ENCODE measurements at regions not wholly inside any gene's neighbourhood (a gene's known extent, or its start where the extent isn't known, plus 50 kb on each side); places are given as distances from the start of the nearest gene placed in this dataset.

DNA sequence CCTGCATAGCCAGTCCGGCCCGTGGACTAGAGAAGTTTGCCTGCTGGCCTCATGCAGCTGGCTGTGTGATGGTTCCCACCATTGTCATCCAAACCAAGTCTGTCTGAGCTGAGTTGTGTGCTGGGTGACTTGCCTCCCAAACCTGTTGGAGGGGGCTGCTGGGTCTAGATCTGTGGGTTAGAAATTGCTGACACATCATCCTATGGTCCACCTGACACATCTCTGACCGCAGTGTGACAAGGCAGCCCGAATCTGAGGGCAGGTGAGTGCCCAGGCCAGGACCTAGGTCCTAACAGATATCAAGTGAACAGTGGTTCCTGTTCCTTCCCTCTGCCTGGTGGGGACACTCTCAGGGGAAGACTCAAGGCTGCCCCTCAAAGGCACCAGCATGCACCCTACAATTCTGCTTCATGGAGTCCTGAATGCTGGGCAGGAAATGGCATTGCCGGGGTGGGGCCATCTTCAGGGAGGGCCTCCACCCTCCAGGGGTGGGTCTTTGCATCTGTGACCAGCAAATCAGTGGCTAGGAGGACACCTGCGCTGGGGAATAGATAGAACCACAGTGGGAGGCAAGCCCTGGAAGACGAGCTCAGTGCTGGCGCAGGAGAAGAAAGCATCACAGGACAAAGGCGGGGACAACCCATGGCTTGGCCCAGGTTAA is 117.9 kb upstream of the ID2 start:
- H3K9ac ChIP-seq (ENCODE audit: extremely low read depth, insufficient read length, low read length) = no peak overlapping the region
- H3K9me3 Mint-ChIP-seq = peaks cover 26 to 30% of the 10 kb centered on the region in 2 experiments
- peak; percentile 31 for DNase-seq
- H3K4ac ChIP-seq (ENCODE audit: low read depth, low read length) = no peak overlapping the region
- H3K27me3 Mint-ChIP-seq (ENCODE audit: low read depth) = no peaks in the 10 kb centered on the region
- H3K4me2 ChIP-seq (ENCODE audit: insufficient read depth, insufficient read length, low read length) = no peak overlapping the region
- no peaks in the 10 kb centered on the region for H3K79me2 ChIP-seq (ENCODE audit: insufficient read depth, low read length)
- H3K9me3 ChIP-seq (ENCODE audit: control insufficient read depth, low read depth, low read length) = no peaks in the 10 kb centered on the region
- no peak overlapping the region for H2AFZ ChIP-seq (ENCODE audit: low read length)
- H2BK120ac ChIP-seq (ENCODE audit: low read depth, low read length, poor library complexity, severe bottlenecking) = no peak overlapping the region
- peaks cover 5 to 30% (median 5%) of the 10 kb centered on the region in 3 experiments; a peak in 6 of 7 replicates for H3K36me3 Mint-ChIP-seq (ENCODE audit: insufficient read depth in 1 of 3, low read depth in 3 of 3)
- no peak overlapping the region for H3K14ac ChIP-seq (ENCODE audit: insufficient read depth, low read length)
- no peaks in the 10 kb centered on the region for H3K79me1 ChIP-seq (ENCODE audit: insufficient read depth, low read depth, low read length, poor library complexity, severe bottlenecking)
- peaks cover 3 to 8% of the 10 kb centered on the region in 2 experiments; a peak in 2 of 4 replicates for H3K4me1 Mint-ChIP-seq
- no peak overlapping the region for H2BK5ac ChIP-seq (ENCODE audit: insufficient read length, low read length)
- no peak overlapping the region for H3K27ac ChIP-seq (ENCODE audit: insufficient read length, low read depth, low read length)
- H2BK15ac ChIP-seq (ENCODE audit: low read depth, low read length) = no peak overlapping the region
- H3K23ac ChIP-seq (ENCODE audit: insufficient read length, low read depth, low read length) = no peak overlapping the region
- H3K4me1 ChIP-seq (ENCODE audit: insufficient read depth, low read length) = no peaks in the 10 kb centered on the region
- no peak overlapping the region for H2BK20ac ChIP-seq (ENCODE audit: low read depth, low read length, poor library complexity, severe bottlenecking)
- no peak overlapping the region for H2AK5ac ChIP-seq (ENCODE audit: insufficient read length, low read length)
- no peak overlapping the region for H4K5ac ChIP-seq (ENCODE audit: insufficient read length, low read depth, low read length)
- TF ChIP-seq, protein P1, sequence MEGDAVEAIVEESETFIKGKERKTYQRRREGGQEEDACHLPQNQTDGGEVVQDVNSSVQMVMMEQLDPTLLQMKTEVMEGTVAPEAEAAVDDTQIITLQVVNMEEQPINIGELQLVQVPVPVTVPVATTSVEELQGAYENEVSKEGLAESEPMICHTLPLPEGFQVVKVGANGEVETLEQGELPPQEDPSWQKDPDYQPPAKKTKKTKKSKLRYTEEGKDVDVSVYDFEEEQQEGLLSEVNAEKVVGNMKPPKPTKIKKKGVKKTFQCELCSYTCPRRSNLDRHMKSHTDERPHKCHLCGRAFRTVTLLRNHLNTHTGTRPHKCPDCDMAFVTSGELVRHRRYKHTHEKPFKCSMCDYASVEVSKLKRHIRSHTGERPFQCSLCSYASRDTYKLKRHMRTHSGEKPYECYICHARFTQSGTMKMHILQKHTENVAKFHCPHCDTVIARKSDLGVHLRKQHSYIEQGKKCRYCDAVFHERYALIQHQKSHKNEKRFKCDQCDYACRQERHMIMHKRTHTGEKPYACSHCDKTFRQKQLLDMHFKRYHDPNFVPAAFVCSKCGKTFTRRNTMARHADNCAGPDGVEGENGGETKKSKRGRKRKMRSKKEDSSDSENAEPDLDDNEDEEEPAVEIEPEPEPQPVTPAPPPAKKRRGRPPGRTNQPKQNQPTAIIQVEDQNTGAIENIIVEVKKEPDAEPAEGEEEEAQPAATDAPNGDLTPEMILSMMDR (conservative IDR thresholded peaks at IDR 0.05) = no peak
- H4K91ac ChIP-seq (ENCODE audit: insufficient read length, low read depth, low read length) = no peak overlapping the region
- no CpG with 5 or more reads among the region's 9 CpGs for WGBS (ENCODE audit: extremely low coverage, insufficient read length, low lambda C conversion rate)
- no peak overlapping the region for H4K8ac ChIP-seq (replicated peaks; ENCODE audit: insufficient read length, low read depth, low read length)
- H3K56ac ChIP-seq (ENCODE audit: insufficient read length, low read depth, low read length) = no peak overlapping the region
- H3K18ac ChIP-seq (ENCODE audit: insufficient read length, low read depth, low read length) = no peak overlapping the region
- H3K27me3 ChIP-seq (ENCODE audit: insufficient read depth, low read length) = no peaks in the 10 kb centered on the region
- H3K27ac Mint-ChIP-seq = no peak overlapping the region; a peak in 1 of 7 replicates
- H3T11ph ChIP-seq (ENCODE audit: low read length) = no peak overlapping the region
- no peaks in the 10 kb centered on the region for H3K23me2 ChIP-seq (ENCODE audit: insufficient read length, low read depth, low read length, poor library complexity, severe bottlenecking)
- H3K4me3 Mint-ChIP-seq = no peak overlapping the region; a peak in 1 of 5 replicates
- no peak overlapping the region for H2BK12ac ChIP-seq (ENCODE audit: insufficient read length, low read depth, low read length)
- no peaks in the 10 kb centered on the region for H4K20me1 ChIP-seq (ENCODE audit: control insufficient read depth, insufficient read depth, insufficient read length)

All from H9 (cell line).